ENCODE measurements at regions not wholly inside any gene's neighbourhood (a gene's known extent, or its start where the extent isn't known, plus 50 kb on each side); places are given as distances from the start of the nearest gene placed in this dataset.

GRCh38 chr15:38662033-38662802, 97.6 kb upstream of the RASGRP1 start:
- no peak overlapping the region for H2AFZ ChIP-seq
- no peak for DNase-seq
- no peak overlapping the region for H3K4me2 ChIP-seq (ENCODE audit: unreplicated experiment)
- no peak overlapping the region for H3K27ac ChIP-seq
- H3K9me3 ChIP-seq (ENCODE audit: low read depth) = no peaks in the 10 kb centered on the region
- no peak overlapping the region for H3K4me3 ChIP-seq
- no peaks in the 10 kb centered on the region for H3K9me2 ChIP-seq (ENCODE audit: insufficient read depth)
- no peak overlapping the region for H3K9ac ChIP-seq
- H3F3A ChIP-seq (ENCODE audit: insufficient read depth) = no peaks in the 10 kb centered on the region
- in situ Hi-C loops (cut with MboI) = loop anchor here (25.0 kb wide), 1 partner anchor 675 kb away; no protein-coding TSS in a partner anchor
- H3K79me2 ChIP-seq (ENCODE audit: insufficient read depth) = no peaks in the 10 kb centered on the region
- no peaks in the 10 kb centered on the region for H4K20me1 ChIP-seq (ENCODE audit: insufficient read depth)
- peaks cover 43% of the 10 kb centered on the region for H3K27me3 ChIP-seq (replicated peaks; ENCODE audit: insufficient read depth)
- no peak for TF ChIP-seq EZH2phosphoT487 (IDR thresholded peaks at IDR 0.05; ENCODE audit: insufficient read depth, low read depth)
- WGBS, 2 experiments (ENCODE audit: low coverage in 1 of 2, low lambda C conversion rate in 2 of 2, missing lambda C conversion rate in 2 of 2) = 58 to 65% methylated on average over 5 of the region's 5 CpGs
- H3K4me1 ChIP-seq (ENCODE audit: insufficient read depth) = no peaks in the 10 kb centered on the region
- no peaks in the 10 kb centered on the region for H3K36me3 ChIP-seq (ENCODE audit: low read depth)

- in situ Hi-C loops (cut with MboI) = loop anchor here (25.0 kb wide), 1 partner anchor 676 kb away; no protein-coding TSS in a partner anchor
- Histone ChIP-seq H3K27ac (no peak overlapping the region), H2AFZ (no peak overlapping the region), H3K4me3 (no peak overlapping the region), H3K9me3 (ENCODE audit: low read depth) (no peaks in the 10 kb centered on the region), H3K9ac (no peak overlapping the region), H3K4me1 (ENCODE audit: insufficient read depth) (no peaks in the 10 kb centered on the region), H3K79me2 (ENCODE audit: insufficient read depth) (no peaks in the 10 kb centered on the region), H3F3A (ENCODE audit: insufficient read depth) (no peaks in the 10 kb centered on the region), H3K36me3 (ENCODE audit: low read depth) (no peaks in the 10 kb centered on the region), H4K20me1 (ENCODE audit: insufficient read depth) (no peaks in the 10 kb centered on the region), H3K9me2 (ENCODE audit: insufficient read depth) (no peaks in the 10 kb centered on the region), H3K4me2 (ENCODE audit: unreplicated experiment) (no peak overlapping the region), H3K27me3 (replicated peaks; ENCODE audit: insufficient read depth) (peaks cover 49% of the 10 kb centered on the region)
- TF ChIP-seq EZH2 (IDR thresholded peaks at IDR 0.05; ENCODE audit: insufficient read depth, poor library complexity, severe bottlenecking) (no peak), EZH2phosphoT487 (IDR thresholded peaks at IDR 0.05; ENCODE audit: insufficient read depth, low read depth) (no peak)
- 85 to 87% methylated on average over 2 of the region's 2 CpGs for WGBS, 2 experiments (ENCODE audit: low coverage in 1 of 2, low lambda C conversion rate in 2 of 2, missing lambda C conversion rate in 2 of 2)
- DNase-seq = no peak
Measured at GRCh38 chr15:38662805-38663204, 98.2 kb upstream of the RASGRP1 start.

GRCh38 chr15:38665586-38666305, 101.1 kb upstream of the RASGRP1 start:
- no peak for TF ChIP-seq EZH2 (IDR thresholded peaks at IDR 0.05; ENCODE audit: insufficient read depth, poor library complexity, severe bottlenecking)
- TF ChIP-seq EZH2phosphoT487 (IDR thresholded peaks at IDR 0.05; ENCODE audit: insufficient read depth, low read depth) = no peak
- H3K79me2 ChIP-seq (ENCODE audit: insufficient read depth) = no peaks in the 10 kb centered on the region
- DNase-seq = no peak
- no peaks in the 10 kb centered on the region for H3K4me1 ChIP-seq (ENCODE audit: insufficient read depth)
- H3K4me2 ChIP-seq (ENCODE audit: unreplicated experiment) = no peak overlapping the region
- H3K4me3 ChIP-seq = no peak overlapping the region
- H3K9ac ChIP-seq = no peak overlapping the region
- no peaks in the 10 kb centered on the region for H3K36me3 ChIP-seq (ENCODE audit: low read depth)
- no peaks in the 10 kb centered on the region for H4K20me1 ChIP-seq (ENCODE audit: insufficient read depth)
- 50% methylated on average over 3 of the region's 3 CpGs for WGBS, 2 experiments (ENCODE audit: low coverage in 1 of 2, low lambda C conversion rate in 2 of 2, missing lambda C conversion rate in 2 of 2)
- in situ Hi-C loops (cut with MboI) = loop anchor here (25.0 kb wide), 1 partner anchor 678 kb away; no protein-coding TSS in a partner anchor
- H3K27ac ChIP-seq = no peak overlapping the region
- H3K27me3 ChIP-seq (replicated peaks; ENCODE audit: insufficient read depth) = peaks cover 57% of the 10 kb centered on the region
- H3K9me3 ChIP-seq (ENCODE audit: low read depth) = no peaks in the 10 kb centered on the region
- no peaks in the 10 kb centered on the region for H3F3A ChIP-seq (ENCODE audit: insufficient read depth)
- no peak overlapping the region for H2AFZ ChIP-seq
- H3K9me2 ChIP-seq (ENCODE audit: insufficient read depth) = no peaks in the 10 kb centered on the region

GRCh38 chr15:38666865-38667510, 102.4 kb upstream of the RASGRP1 start:
- H3K36me3 ChIP-seq (ENCODE audit: low read depth) = no peaks in the 10 kb centered on the region
- no peaks in the 10 kb centered on the region for H3K9me3 ChIP-seq (ENCODE audit: low read depth)
- H3K9ac ChIP-seq = no peak overlapping the region
- H3K27me3 ChIP-seq (replicated peaks; ENCODE audit: insufficient read depth) = peaks cover 57% of the 10 kb centered on the region
- no peak overlapping the region for H3K27ac ChIP-seq
- DNase-seq = no peak
- H3K9me2 ChIP-seq (ENCODE audit: insufficient read depth) = peaks cover 4% of the 10 kb centered on the region; the same call in 1 of the 2 replicates
- TF ChIP-seq EZH2phosphoT487 (IDR thresholded peaks at IDR 0.05; ENCODE audit: insufficient read depth, low read depth) = no peak
- in situ Hi-C loops (cut with MboI) = loop anchor here (25.0 kb wide), 1 partner anchor 680 kb away; no protein-coding TSS in a partner anchor
- H3K4me3 ChIP-seq = no peak overlapping the region
- H3K4me1 ChIP-seq (ENCODE audit: insufficient read depth) = no peaks in the 10 kb centered on the region
- no peaks in the 10 kb centered on the region for H3F3A ChIP-seq (ENCODE audit: insufficient read depth)
- H2AFZ ChIP-seq = no peak overlapping the region
- no peaks in the 10 kb centered on the region for H4K20me1 ChIP-seq (ENCODE audit: insufficient read depth)
- 29 to 35% methylated on average over 4 of the region's 4 CpGs for WGBS, 2 experiments (ENCODE audit: low coverage in 1 of 2, low lambda C conversion rate in 2 of 2, missing lambda C conversion rate in 2 of 2)
- no peak overlapping the region for H3K4me2 ChIP-seq (ENCODE audit: unreplicated experiment)
- no peaks in the 10 kb centered on the region for H3K79me2 ChIP-seq (ENCODE audit: insufficient read depth)
